Chondrocyte (in vitro differentiated cells): ENCODE measurements at regions not wholly inside any gene's neighbourhood (a gene's known extent, or its start where the extent isn't known, plus 50 kb on each side); places are given as distances from the start of the nearest gene placed in this dataset.

Experiments used
- DNase-seq: peaks from one replicate; pipeline ENCODE4 v3.0.0; 2021; ENCODE audit warnings: mixed read lengths, low spot score
- H3K27ac Mint-ChIP-seq: one replicate; pipeline ENCODE4 v1.8.0; 2021; ENCODE audit warnings: mild to moderate bottlenecking, moderate library complexity, mixed read lengths; ENCODE audit not compliant: unreplicated experiment
- H3K27me3 Mint-ChIP-seq: 2 replicates; pipeline ENCODE4 v1.8.0; 2021; ENCODE audit warnings: low read depth, mixed read lengths
- H3K36me3 Mint-ChIP-seq: 2 replicates; pipeline ENCODE4 v1.8.0; 2021; ENCODE audit warnings: low read depth, mixed read lengths
- H3K4me1 Mint-ChIP-seq: 2 replicates; pipeline ENCODE4 v1.8.0; 2021; ENCODE audit warnings: low read depth, mild to moderate bottlenecking, mixed read lengths
- H3K4me3 Mint-ChIP-seq: one replicate; pipeline ENCODE4 v1.8.0; 2021; ENCODE audit warnings: mild to moderate bottlenecking, moderate library complexity, mixed read lengths; ENCODE audit not compliant: unreplicated experiment
- H3K9me3 Mint-ChIP-seq: 2 replicates; pipeline ENCODE4 v1.8.0; 2021; ENCODE audit warnings: low read depth, mixed read lengths
- TF ChIP-seq, protein P1 (sequence below): fragments of 200-600 bp; sonication (generic); IDR thresholded peaks from 2 replicates; pipeline ENCODE4 v1.5.0; 2021; ENCODE audit warnings: antibody characterized with exemption, mild to moderate bottlenecking, moderate library complexity

DNA sequence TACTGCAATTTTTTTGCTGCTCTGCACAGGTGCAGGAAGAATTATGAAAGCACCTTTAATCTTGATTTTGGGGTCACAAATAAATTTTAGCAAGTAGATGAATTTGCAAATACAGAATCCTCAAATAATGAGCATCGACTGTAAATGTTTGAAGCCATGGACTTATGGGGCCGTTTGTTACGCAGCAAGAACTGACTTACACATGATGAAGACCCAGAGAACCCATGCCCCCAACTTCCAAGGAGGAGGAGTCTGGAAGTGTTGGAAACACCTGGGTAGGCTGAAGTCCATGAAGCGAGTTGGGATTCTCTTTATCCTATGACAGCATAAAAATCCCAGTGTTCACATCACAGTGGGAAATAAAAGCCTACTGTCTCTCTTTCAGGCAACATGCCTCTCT lies 176.6 kb downstream of the RBFOX3 start:
- H3K4me1 Mint-ChIP-seq: no peaks in the 10 kb centered on the region
- H3K27ac Mint-ChIP-seq: no peak overlapping the region
- no peak overlapping the region for H3K4me3 Mint-ChIP-seq
- no peak for DNase-seq
- TF ChIP-seq, protein P1, sequence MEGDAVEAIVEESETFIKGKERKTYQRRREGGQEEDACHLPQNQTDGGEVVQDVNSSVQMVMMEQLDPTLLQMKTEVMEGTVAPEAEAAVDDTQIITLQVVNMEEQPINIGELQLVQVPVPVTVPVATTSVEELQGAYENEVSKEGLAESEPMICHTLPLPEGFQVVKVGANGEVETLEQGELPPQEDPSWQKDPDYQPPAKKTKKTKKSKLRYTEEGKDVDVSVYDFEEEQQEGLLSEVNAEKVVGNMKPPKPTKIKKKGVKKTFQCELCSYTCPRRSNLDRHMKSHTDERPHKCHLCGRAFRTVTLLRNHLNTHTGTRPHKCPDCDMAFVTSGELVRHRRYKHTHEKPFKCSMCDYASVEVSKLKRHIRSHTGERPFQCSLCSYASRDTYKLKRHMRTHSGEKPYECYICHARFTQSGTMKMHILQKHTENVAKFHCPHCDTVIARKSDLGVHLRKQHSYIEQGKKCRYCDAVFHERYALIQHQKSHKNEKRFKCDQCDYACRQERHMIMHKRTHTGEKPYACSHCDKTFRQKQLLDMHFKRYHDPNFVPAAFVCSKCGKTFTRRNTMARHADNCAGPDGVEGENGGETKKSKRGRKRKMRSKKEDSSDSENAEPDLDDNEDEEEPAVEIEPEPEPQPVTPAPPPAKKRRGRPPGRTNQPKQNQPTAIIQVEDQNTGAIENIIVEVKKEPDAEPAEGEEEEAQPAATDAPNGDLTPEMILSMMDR: no peak
- H3K27me3 Mint-ChIP-seq: peaks cover 49% of the 10 kb centered on the region
- H3K36me3 Mint-ChIP-seq: peaks cover 2% of the 10 kb centered on the region
- H3K9me3 Mint-ChIP-seq: peaks cover 5% of the 10 kb centered on the region

DNA sequence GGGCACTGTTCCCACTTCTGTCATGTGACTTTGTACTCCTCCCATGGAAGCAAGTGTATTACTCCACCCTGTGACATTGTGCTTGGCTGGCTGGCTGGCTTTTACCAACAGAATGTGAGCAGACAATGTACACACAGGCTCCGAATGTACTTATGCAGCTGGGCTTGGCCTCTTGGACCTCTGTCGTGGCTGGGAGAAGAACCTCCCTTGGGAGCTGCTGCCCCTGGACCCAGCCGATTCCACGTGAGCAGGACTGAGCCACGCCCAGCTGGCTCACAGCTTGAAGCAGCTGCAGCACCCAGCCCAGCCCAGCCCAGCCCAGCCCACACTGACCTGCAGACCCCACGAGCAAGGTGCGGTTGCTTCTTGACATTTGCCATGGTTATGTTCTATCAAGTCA lies 177.5 kb downstream of the RBFOX3 start:
- H3K4me1 Mint-ChIP-seq: no peaks in the 10 kb centered on the region
- peaks cover 50% of the 10 kb centered on the region for H3K27me3 Mint-ChIP-seq
- no peak overlapping the region for H3K27ac Mint-ChIP-seq
- TF ChIP-seq, protein P1: no peak
- no peak for DNase-seq
- H3K36me3 Mint-ChIP-seq: peaks cover 2% of the 10 kb centered on the region
- no peak overlapping the region for H3K4me3 Mint-ChIP-seq
- peaks cover 5% of the 10 kb centered on the region for H3K9me3 Mint-ChIP-seq

DNA sequence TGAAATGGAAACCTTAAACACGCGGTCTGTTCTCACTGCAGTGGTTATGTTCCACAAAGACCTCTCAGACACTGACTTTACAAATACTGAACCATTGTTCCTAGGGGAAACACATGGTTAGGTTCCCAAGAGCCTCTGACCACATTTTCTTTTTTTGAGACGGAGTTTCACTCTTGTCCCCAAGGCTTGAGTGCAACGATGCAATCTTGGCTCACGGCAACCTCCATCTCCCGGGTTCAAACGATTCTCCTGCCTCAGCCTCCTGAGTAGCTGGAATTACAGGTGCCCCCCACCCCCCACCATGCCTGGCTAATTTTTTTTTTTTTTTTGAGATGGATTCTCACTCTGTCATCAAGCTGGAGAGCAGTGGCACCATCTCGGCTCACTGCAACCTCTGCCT lies 179.7 kb downstream of the RBFOX3 start:
- no peaks in the 10 kb centered on the region for H3K4me1 Mint-ChIP-seq
- no peak overlapping the region for H3K27ac Mint-ChIP-seq
- peaks cover 5% of the 10 kb centered on the region for H3K9me3 Mint-ChIP-seq
- no peak overlapping the region for H3K4me3 Mint-ChIP-seq
- TF ChIP-seq, protein P1: no peak
- peaks cover 2% of the 10 kb centered on the region for H3K36me3 Mint-ChIP-seq
- H3K27me3 Mint-ChIP-seq: peaks cover 45% of the 10 kb centered on the region
- DNase-seq: no peak

DNA sequence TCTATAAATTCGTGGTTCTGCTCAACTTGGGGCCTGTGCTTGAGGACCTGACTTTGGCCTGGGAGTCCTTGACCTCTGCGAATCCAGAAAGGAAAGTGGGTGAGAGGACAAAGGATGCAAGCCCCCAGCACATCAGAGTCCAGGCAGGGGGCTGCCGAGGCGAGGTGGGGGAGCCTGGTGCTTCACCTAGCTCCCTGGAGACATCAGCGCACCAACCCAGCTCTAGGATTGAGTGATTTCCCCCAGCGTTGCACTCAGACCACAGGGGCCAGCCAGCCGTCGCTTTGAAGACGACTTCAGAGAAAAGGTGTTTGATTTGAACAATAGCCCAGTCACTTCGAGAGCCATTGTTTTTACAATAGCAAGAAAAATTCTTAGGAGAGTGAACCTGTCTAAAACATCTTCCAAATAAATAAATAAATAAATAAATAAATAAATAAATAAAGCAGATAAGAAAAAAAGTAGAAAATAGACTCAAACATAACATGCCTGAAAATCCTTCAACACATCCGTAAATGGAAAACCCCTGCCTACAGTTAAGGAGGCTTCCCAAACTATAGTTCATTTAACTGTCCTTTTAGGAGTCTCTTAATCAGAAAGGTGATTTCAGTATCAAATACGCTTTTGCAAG lies 180.9 kb downstream of the RBFOX3 start:
- Mint-ChIP-seq H3K27ac (no peak overlapping the region), H3K27me3 (peaks cover 42% of the 10 kb centered on the region), H3K4me1 (no peaks in the 10 kb centered on the region), H3K36me3 (no peaks in the 10 kb centered on the region), H3K4me3 (no peak overlapping the region), H3K9me3 (peaks cover 5% of the 10 kb centered on the region)
- DNase-seq: no peak
- TF ChIP-seq, protein P1: no peak

DNA sequence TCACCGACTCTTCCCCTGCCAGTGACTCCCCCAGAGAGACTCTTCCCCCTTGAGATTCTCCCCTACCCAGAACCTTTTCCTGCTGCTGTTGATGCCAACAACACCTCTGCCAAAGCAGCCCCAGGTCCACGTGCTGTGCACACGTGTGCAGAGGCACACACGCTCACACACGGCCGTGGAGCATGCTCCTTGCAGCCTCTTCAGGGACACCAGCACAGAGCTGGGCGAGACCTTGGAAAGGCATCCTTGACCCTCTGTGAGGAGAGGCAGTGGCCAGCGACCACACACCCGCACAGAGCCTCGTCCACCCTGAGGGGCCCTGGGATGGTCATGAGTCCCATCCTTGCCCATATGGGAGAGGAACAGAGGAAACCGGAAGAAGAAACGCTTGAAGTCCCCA lies 181.9 kb downstream of the RBFOX3 start:
- TF ChIP-seq, protein P1: no peak
- Mint-ChIP-seq H3K4me3 (no peak overlapping the region), H3K36me3 (no peaks in the 10 kb centered on the region), H3K27me3 (peaks cover 34% of the 10 kb centered on the region), H3K4me1 (peaks cover 7% of the 10 kb centered on the region), H3K27ac (no peak overlapping the region), H3K9me3 (peaks cover 3% of the 10 kb centered on the region)
- DNase-seq: no peak
